Gastrocnemius medialis (tissue), 4 donors: ENCODE measurements at regions not wholly inside any gene's neighbourhood (a gene's known extent, or its start where the extent isn't known, plus 50 kb on each side); places are given as distances from the start of the nearest gene placed in this dataset.

ENCODE experiments used
- CTCF ChIP-seq, 5 experiments: fragments of 450-650 bp in 3 of 5; fragments of 200-600 bp in 2 of 5; sonication (generic) in 2 of 5; IDR thresholded peaks in 4 of 5; conservative IDR thresholded peaks in 1 of 5; 1 replicate in 4 of 5; 2 replicates in 1 of 5; pipeline ENCODE4 v1.5.1; 2016 to 2019; ENCODE audit warnings: antibody characterized with exemption in 5 of 5, mild to moderate bottlenecking in 3 of 5, moderate library complexity in 3 of 5
- POLR2A ChIP-seq, 2 donors: fragments of 450-650 bp; IDR thresholded peaks; one replicate each; pipeline ENCODE4 v1.6.1; 2017; ENCODE audit warnings: antibody characterized with exemption in 2 of 2, mild to moderate bottlenecking in 2 of 2, moderate library complexity in 2 of 2

- TF ChIP-seq CTCF (IDR thresholded peaks at IDR 0.05 in 4 of 5, conservative IDR thresholded peaks at IDR 0.05 in 1 of 5) (no peak), POLR2A (IDR thresholded peaks at IDR 0.05) (no peak)
Observed at GRCh38 chr2:59149271-59149670, 908.1 kb upstream of the FANCL start.
